CD8-positive, alpha-beta memory T cell (primary cell): ENCODE measurements at regions not wholly inside any gene's neighbourhood (a gene's known extent, or its start where the extent isn't known, plus 50 kb on each side); places are given as distances from the start of the nearest gene placed in this dataset.

Experiments
- CTCF ChIA-PET: fragments of 350-600 bp; sonication (Branson Sonifier 250); formaldehyde crosslinking; loops from one replicate; lab custom pipeline; 2021; ENCODE audit warnings: antibody characterized with exemption; lab: Charles Lee
- POLR2A ChIA-PET: fragments of 350-600 bp; sonication (Branson Sonifier 250); formaldehyde crosslinking; loops from one replicate; lab custom pipeline; 2021; ENCODE audit warnings: antibody characterized with exemption; lab: Charles Lee
- DNase-seq, 5 donors: peaks; one replicate each; pipeline versions ENCODE4 v3.0.0 to v3.0.0-alpha.2; 2020 to 2022; ENCODE audit warnings: mixed read lengths in 1 of 5
- H3K27ac ChIP-seq: one replicate; pipeline ENCODE4 v1.7.0; 2013; ENCODE audit warnings: low read depth, mild to moderate bottlenecking, low read length, moderate library complexity
- H3K27me3 ChIP-seq: 2 replicates; pipeline ENCODE4 v1.7.0; 2013; ENCODE audit warnings: low read length, mild to moderate bottlenecking; ENCODE audit not compliant: insufficient read depth, poor library complexity, severe bottlenecking
- H3K36me3 ChIP-seq: 2 replicates; pipeline ENCODE4 v1.7.0; 2013; ENCODE audit warnings: mild to moderate bottlenecking, low read length, moderate library complexity; ENCODE audit not compliant: insufficient read depth
- H3K4me1 ChIP-seq: 2 replicates; pipeline ENCODE4 v1.7.0; 2013; ENCODE audit warnings: mild to moderate bottlenecking, low read length, moderate library complexity; ENCODE audit not compliant: insufficient read depth
- H3K4me3 ChIP-seq: 2 replicates; pipeline ENCODE4 v1.7.0; 2013; ENCODE audit warnings: mild to moderate bottlenecking, low read length
- H3K9me3 ChIP-seq: 2 replicates; pipeline ENCODE4 v1.7.0; 2013; ENCODE audit warnings: mild to moderate bottlenecking, low read length
- H3K27ac Mint-ChIP-seq, 8 donors: one replicate each; pipeline ENCODE4 v1.8.0; 2020 to 2021; ENCODE audit warnings: mixed read lengths in 8 of 8, mild to moderate bottlenecking in 6 of 8, inconsistent platforms in 3 of 8, moderate library complexity in 3 of 8
- H3K27me3 Mint-ChIP-seq, 2 donors: one replicate each; pipeline ENCODE4 v1.8.0; 2020 to 2021; ENCODE audit warnings: mixed read lengths in 2 of 2, mild to moderate bottlenecking in 1 of 2, moderate library complexity in 1 of 2
- H3K36me3 Mint-ChIP-seq, 3 donors: one replicate each; pipeline ENCODE4 v1.8.0; 2020 to 2021; ENCODE audit warnings: mixed read lengths in 3 of 3, inconsistent platforms in 1 of 3, mild to moderate bottlenecking in 1 of 3
- H3K4me1 Mint-ChIP-seq, 3 donors: one replicate each; pipeline ENCODE4 v1.8.0; 2020 to 2021; ENCODE audit warnings: mixed read lengths in 3 of 3, inconsistent platforms in 1 of 3, mild to moderate bottlenecking in 1 of 3
- H3K4me3 Mint-ChIP-seq, 7 donors: one replicate each; pipeline ENCODE4 v1.8.0; 2020 to 2021; ENCODE audit warnings: mixed read lengths in 7 of 7, mild to moderate bottlenecking in 6 of 7, moderate library complexity in 4 of 7, inconsistent platforms in 2 of 7
- H3K9me3 Mint-ChIP-seq, 5 donors: one replicate each; pipeline ENCODE4 v1.8.0; 2020 to 2022; ENCODE audit warnings: mixed read lengths in 5 of 5, mild to moderate bottlenecking in 3 of 5, moderate library complexity in 2 of 5, inconsistent platforms in 1 of 5

- Histone ChIP-seq H3K9me3 (no peaks in the 10 kb centered on the region), H3K4me3 (no peak overlapping the region), H3K27me3 (no peaks in the 10 kb centered on the region), H3K36me3 (no peaks in the 10 kb centered on the region), H3K4me1 (peaks cover 4% of the 10 kb centered on the region), H3K27ac (no peak overlapping the region)
- H3K4me1 Mint-ChIP-seq, result peaks cover 4 to 7% (median 6%) of the 10 kb centered on the region in 3 donors
- H3K4me3 Mint-ChIP-seq, result no peak overlapping the region
- peaks cover 9 to 25% of the 10 kb centered on the region in 2 donors for H3K27me3 Mint-ChIP-seq
- ChIA-PET POLR2A (no interaction called here), CTCF (interaction anchor here (1.2 to 1.6 kb wide), 3 partner anchors 55 to 165 kb away, joined by 3 to 9 read pairs (median 3); no protein-coding TSS in a partner anchor)
- H3K9me3 Mint-ChIP-seq, result no peaks in the 10 kb centered on the region
- no peak for DNase-seq
- H3K27ac Mint-ChIP-seq, result peak overlapping the region in 4 of 8 donors; percentile 18 to 87 (median 22)
- H3K36me3 Mint-ChIP-seq, result no peaks in the 10 kb centered on the region
Observed at GRCh38 chr20:24102290-24102689, 113.7 kb upstream of the GGTLC1 start.

DNA sequence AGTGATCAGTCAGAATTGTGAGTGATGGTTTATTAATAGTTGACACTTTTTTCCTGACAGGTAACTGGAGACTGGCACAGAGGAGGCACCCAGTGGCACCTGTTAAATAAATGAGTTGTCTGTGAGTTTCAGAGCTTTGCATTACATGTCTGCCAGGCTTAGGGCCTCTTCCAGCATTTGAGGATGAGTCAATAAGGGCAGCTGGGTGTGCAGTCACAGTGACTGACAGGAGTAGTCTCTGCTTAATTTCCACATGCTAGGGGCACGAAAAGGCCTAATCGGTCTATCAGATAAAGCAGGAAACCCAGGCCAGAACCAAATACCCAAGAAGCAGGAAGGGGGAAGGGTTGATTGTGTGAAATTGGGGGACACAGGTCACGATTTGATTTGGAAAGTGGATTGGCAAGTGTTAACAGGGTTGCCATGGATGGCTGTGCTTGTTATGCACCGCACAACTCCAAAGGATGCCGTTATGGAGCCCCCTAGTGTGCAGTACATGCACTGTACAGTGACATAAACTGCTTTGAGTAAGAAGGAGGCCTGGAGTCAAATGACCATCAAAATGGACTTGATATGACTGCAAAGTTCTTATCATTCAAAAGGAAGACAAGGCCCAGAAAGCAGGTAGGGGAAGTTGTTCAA lies 111.9 kb upstream of the GGTLC1 start:
- no peaks in the 10 kb centered on the region for H3K36me3 Mint-ChIP-seq
- ChIA-PET POLR2A (no interaction called here), CTCF (interaction anchor here (0.8 to 1.7 kb wide), 3 partner anchors 10 to 163 kb away, joined by 4 to 10 read pairs (median 4); no protein-coding TSS in a partner anchor)
- H3K4me3 Mint-ChIP-seq, result peak overlapping the region in 1 of 7 donors; percentile 1
- no peaks in the 10 kb centered on the region for H3K27me3 ChIP-seq
- no peak overlapping the region for H3K4me3 ChIP-seq
- DNase-seq, result peak; percentile 34 to 71 (median 50)
- no peaks in the 10 kb centered on the region for H3K9me3 Mint-ChIP-seq
- peaks cover 4% of the 10 kb centered on the region for H3K4me1 ChIP-seq
- no peaks in the 10 kb centered on the region for H3K36me3 ChIP-seq
- no peak overlapping the region for H3K27ac ChIP-seq
- peaks cover 4 to 7% (median 6%) of the 10 kb centered on the region in 3 donors for H3K4me1 Mint-ChIP-seq
- no peaks in the 10 kb centered on the region for H3K9me3 ChIP-seq
- peak overlapping the region in 3 of 8 donors; percentile 28 to 80 (median 32) for H3K27ac Mint-ChIP-seq
- H3K27me3 Mint-ChIP-seq, result peaks cover 5 to 28% of the 10 kb centered on the region in 2 donors

- H3K27me3 Mint-ChIP-seq, result peaks cover 0 to 23% of the 10 kb centered on the region in 2 donors
- no peak overlapping the region for H3K27ac Mint-ChIP-seq
- H3K4me1 Mint-ChIP-seq, result peaks cover 4 to 7% (median 6%) of the 10 kb centered on the region in 3 donors
- H3K4me3 Mint-ChIP-seq, result no peak overlapping the region
- no peaks in the 10 kb centered on the region for H3K9me3 Mint-ChIP-seq
- H3K4me1 ChIP-seq, result peaks cover 4% of the 10 kb centered on the region
- CTCF ChIA-PET, result interaction anchor here (1.7 kb wide), 1 partner anchor 9 kb away, joined by 4 read pairs; no protein-coding TSS in a partner anchor
- no peaks in the 10 kb centered on the region for H3K27me3 ChIP-seq
- DNase-seq, result no peak
- POLR2A ChIA-PET, result no interaction called here
- H3K36me3 Mint-ChIP-seq, result no peaks in the 10 kb centered on the region
- no peak overlapping the region for H3K27ac ChIP-seq
- no peak overlapping the region for H3K4me3 ChIP-seq
- no peaks in the 10 kb centered on the region for H3K9me3 ChIP-seq
- no peaks in the 10 kb centered on the region for H3K36me3 ChIP-seq
Observed at GRCh38 chr20:24098886-24099285, 110.3 kb upstream of the GGTLC1 start.

- H3K36me3 Mint-ChIP-seq, result no peaks in the 10 kb centered on the region
- POLR2A ChIA-PET, result no interaction called here
- no peak overlapping the region for H3K27ac ChIP-seq
- peaks cover 0 to 23% of the 10 kb centered on the region in 2 donors for H3K27me3 Mint-ChIP-seq
- H3K9me3 ChIP-seq, result no peaks in the 10 kb centered on the region
- H3K27me3 ChIP-seq, result no peaks in the 10 kb centered on the region
- H3K4me1 Mint-ChIP-seq, result peaks cover 4 to 7% (median 6%) of the 10 kb centered on the region in 3 donors
- CTCF ChIA-PET, result interaction anchor here (1.0 kb wide), 1 partner anchor 160 kb away, joined by 4 read pairs; no protein-coding TSS in a partner anchor
- no peaks in the 10 kb centered on the region for H3K36me3 ChIP-seq
- no peak for DNase-seq
- no peak overlapping the region for H3K27ac Mint-ChIP-seq
- H3K4me1 ChIP-seq, result peaks cover 4% of the 10 kb centered on the region
- no peak overlapping the region for H3K4me3 Mint-ChIP-seq
- H3K4me3 ChIP-seq, result no peak overlapping the region
- no peaks in the 10 kb centered on the region for H3K9me3 Mint-ChIP-seq
Observed at GRCh38 chr20:24097506-24098245, 109.1 kb upstream of the GGTLC1 start.

- DNase-seq, result no peak
- Histone ChIP-seq H3K27ac (no peak overlapping the region), H3K27me3 (no peaks in the 10 kb centered on the region), H3K9me3 (no peaks in the 10 kb centered on the region), H3K4me3 (no peak overlapping the region), H3K4me1 (peaks cover 4% of the 10 kb centered on the region), H3K36me3 (no peaks in the 10 kb centered on the region)
- Mint-ChIP-seq H3K27me3 (peaks cover 0 to 23% of the 10 kb centered on the region in 2 donors), H3K4me3 (no peak overlapping the region), H3K36me3 (no peaks in the 10 kb centered on the region), H3K27ac (peak overlapping the region in 1 of 8 donors; percentile 45), H3K9me3 (no peaks in the 10 kb centered on the region), H3K4me1 (peaks cover 4 to 7% (median 6%) of the 10 kb centered on the region in 3 donors)
- ChIA-PET POLR2A (interaction anchor here (0.6 kb wide), 1 partner anchor 129 kb away, joined by 3 read pairs; no protein-coding TSS in a partner anchor), CTCF (no interaction called here)
Observed at GRCh38 chr20:24096864-24097450, 108.4 kb upstream of the GGTLC1 start.

DNA sequence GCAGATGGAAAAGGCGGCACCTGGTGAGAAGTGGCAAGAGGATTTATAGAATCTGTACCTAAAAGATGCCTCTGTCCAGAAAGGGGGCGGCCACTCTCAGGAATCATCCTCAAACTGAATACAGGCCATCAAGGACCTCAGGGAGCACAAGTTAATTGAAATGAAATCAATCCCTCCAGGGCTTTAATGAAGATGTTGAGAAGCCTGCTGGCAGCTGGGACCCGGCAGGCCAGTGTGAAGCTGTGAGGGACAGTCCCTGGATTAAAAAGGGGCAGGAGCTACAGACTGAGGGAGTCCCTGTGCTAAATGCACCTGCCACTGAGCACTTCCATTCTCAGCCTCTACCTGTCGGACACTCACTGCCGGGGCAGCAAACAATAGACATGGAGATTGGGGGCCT lies 107.7 kb upstream of the GGTLC1 start:
- Histone ChIP-seq H3K27ac (no peak overlapping the region), H3K9me3 (no peaks in the 10 kb centered on the region), H3K4me1 (peaks cover 4% of the 10 kb centered on the region), H3K36me3 (no peaks in the 10 kb centered on the region), H3K4me3 (no peak overlapping the region), H3K27me3 (no peaks in the 10 kb centered on the region)
- peaks cover 4 to 7% (median 6%) of the 10 kb centered on the region in 3 donors for H3K4me1 Mint-ChIP-seq
- CTCF ChIA-PET, result no interaction called here
- POLR2A ChIA-PET, result no interaction called here
- H3K4me3 Mint-ChIP-seq, result no peak overlapping the region
- DNase-seq, result no peak
- peak overlapping the region in 1 of 8 donors; percentile 36 for H3K27ac Mint-ChIP-seq
- no peaks in the 10 kb centered on the region for H3K9me3 Mint-ChIP-seq
- H3K27me3 Mint-ChIP-seq, result peaks cover 3 to 24% of the 10 kb centered on the region in 2 donors
- peaks cover 0 to 4% (median 0%) of the 10 kb centered on the region in 3 donors for H3K36me3 Mint-ChIP-seq

DNA sequence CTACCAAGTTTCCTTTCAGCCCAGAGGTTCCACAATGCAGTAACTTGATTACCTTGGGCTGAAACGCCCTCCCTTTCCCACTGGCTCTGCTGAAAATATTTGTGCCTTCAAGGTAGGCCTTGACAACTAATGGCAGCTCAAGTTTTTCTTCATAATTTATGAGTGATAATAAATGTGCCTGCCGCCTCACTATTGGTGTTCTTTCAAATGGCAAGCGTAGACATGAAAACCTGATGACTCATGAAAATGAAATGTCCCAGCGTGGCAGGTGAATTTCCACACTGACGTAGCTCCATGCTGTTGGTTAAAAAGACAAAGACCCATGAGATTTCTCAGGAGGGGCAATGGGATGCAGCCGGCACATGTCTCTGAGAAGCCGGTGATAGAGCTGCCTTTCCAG lies 107.2 kb upstream of the GGTLC1 start:
- Mint-ChIP-seq H3K27me3 (peaks cover 6 to 27% of the 10 kb centered on the region in 2 donors), H3K4me3 (no peak overlapping the region), H3K36me3 (peaks cover 0 to 4% (median 0%) of the 10 kb centered on the region in 3 donors), H3K4me1 (peaks cover 4 to 5% (median 5%) of the 10 kb centered on the region in 3 donors), H3K9me3 (no peaks in the 10 kb centered on the region), H3K27ac (no peak overlapping the region)
- Histone ChIP-seq H3K9me3 (no peaks in the 10 kb centered on the region), H3K4me3 (no peak overlapping the region), H3K27me3 (no peaks in the 10 kb centered on the region), H3K4me1 (peaks cover 4% of the 10 kb centered on the region), H3K27ac (no peak overlapping the region), H3K36me3 (no peaks in the 10 kb centered on the region)
- DNase-seq, result no peak
- CTCF ChIA-PET, result interaction anchor here (1.1 kb wide), 1 partner anchor 207 kb away, joined by 3 read pairs; no protein-coding TSS in a partner anchor
- POLR2A ChIA-PET, result no interaction called here
